H54 (cell line): ENCODE measurements at regions not wholly inside any gene's neighbourhood (a gene's known extent, or its start where the extent isn't known, plus 50 kb on each side); places are given as distances from the start of the nearest gene placed in this dataset.

Experiments used
- DNase-seq: peaks from one replicate; pipeline ENCODE4 v3.0.0; 2011; ENCODE audit warnings: low spot score, mixed read lengths; ENCODE audit not compliant: insufficient read length
- FAIRE-seq: peaks from 3 replicates; lab custom pipeline; 2011; peaks lifted over from hg19 to GRCh38; lab: Jason Lieb, UNC
- POLR2A ChIP-seq: IDR thresholded peaks from 2 replicates; pipeline ENCODE4 v1.6.1; 2011; ENCODE audit warnings: low read depth, mild to moderate bottlenecking, low read length

DNA sequence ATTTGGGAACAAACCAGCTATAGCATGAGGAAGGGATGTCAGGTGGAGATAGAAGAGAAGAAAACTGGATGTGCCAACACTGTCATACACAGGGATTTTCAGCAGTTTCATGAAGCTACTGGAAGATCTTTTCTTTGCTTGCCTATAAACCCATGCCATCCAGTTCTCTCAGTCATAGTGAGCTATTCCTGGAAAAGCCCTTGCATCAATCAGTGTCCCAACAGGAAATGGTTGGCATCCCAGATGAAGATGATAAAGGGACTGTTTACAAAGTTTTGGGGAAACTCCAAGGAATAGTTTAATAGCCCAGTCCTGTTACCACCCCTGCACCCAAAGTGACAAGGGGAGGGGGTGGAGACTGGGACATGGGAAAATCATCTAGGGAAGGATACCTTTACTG is 58.5 kb upstream of the ARGLU1 start:
- TF ChIP-seq POLR2A = no peak
- DNase-seq (no peak), FAIRE-seq (no peak)

DNA sequence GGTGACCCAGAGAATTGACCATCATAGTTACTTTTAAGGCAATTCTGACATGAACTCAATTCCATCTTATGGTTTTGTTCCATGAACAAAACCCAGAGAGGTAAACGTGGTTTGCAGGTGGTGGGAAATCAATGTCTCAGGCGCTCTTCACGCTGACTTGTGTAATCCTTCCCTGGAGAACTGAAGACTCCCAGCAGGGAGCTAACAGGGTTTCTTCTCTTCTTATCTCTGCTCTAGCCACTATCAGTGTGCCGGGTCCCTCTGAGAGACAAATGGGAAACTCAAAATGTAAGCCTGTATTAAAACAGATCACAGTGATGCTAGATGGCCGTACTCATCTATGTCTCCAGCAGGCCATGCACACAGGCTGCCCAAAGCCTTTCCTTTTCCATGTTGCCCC is 57.6 kb upstream of the ARGLU1 start:
- no peak for TF ChIP-seq POLR2A
- FAIRE-seq = no peak
- no peak for DNase-seq

DNA sequence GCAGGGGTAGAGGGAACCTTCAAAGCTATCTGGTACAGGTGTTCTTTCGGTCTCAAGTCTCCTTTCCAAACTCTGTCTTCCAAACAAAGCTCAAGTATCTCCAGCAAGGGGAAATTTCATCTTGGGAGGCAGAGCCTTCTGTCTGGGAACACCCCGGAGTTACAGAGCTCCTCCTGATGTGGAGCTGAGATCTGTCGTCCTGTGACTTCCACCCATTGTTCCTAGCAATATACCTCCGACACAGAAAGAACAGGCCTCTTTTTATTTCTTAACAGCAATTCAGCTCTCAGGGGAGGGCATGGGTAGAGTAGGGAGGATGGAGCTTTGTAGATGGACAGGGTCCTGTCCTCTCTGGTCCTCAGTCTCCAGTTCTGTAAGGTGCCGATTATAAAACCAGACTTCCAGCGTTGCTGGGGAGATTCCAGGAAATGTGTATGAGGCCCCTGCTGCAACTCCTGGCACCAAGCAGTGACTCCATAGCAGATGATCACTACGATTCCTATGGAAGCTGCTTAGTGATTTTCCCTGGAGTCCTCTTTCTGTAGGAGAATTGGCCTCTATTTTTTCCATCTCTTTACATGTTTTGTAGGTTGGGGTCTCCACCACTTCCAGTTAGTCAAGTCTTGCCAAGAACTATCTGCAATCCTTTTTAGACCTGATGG is 56.0 kb upstream of the ARGLU1 start:
- no peak for TF ChIP-seq POLR2A
- FAIRE-seq (no peak), DNase-seq (no peak)

DNA sequence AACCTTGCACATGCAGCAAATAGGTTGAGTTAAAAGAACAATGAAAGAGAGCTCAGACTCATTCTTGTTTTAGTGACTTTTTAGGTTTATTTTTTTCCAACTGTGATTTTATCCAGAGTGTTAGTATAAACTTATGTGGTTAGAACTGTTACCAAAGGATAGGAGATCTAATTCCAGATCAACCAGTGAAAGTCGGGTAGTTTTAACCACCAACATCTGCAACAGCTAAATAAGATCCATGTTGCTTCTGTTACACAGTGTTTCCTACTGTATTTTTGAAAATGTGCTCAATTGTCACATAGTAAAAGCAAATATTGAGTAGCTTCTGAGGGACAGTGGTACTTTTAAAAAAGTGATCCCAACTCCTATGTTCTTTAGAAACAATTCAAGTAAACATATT is 53.9 kb upstream of the ARGLU1 start:
- DNase-seq (no peak), FAIRE-seq (no peak)
- no peak for TF ChIP-seq POLR2A

DNA sequence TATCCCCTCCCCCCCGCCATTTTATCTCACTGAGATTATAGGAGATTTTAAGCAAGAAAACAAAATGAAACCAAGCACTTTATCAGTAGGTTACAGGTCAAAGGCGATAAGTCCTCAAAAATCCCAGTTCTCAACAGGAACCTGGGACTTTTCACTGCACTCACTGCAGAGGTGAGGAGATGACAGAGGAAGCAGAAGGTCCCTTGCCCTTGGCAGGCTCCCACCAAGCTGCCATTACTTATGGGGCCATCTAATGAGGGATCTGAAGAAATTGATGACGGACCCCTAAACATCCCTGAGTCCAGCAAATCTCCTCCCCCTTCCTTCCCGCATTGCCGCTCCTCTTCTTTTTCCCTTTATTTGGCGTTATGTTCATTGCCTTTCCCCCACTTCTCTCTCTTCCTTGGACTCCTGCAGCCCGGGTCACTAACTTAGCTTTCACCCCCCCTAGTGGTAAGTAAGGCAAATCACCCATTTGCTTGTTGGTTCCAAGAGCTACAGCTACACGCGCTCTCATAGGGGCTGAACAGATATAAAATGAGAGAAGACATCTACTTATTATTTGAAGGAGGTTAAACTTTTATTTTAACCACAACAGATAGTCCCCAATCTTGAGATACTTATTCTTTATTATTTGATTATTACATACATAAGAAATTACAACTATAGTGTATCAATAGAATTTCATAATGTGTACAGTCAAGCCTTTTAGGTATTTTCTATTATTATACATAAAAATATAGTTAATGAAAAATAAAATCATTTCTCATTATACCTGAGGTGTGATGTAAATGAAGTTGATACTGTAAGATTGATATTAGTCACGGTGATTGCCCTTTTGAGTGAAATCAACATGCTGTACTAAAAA is 52.0 kb upstream of the ARGLU1 start:
- TF ChIP-seq POLR2A = no peak
- peak; percentile 75 for DNase-seq
- peak; percentile 97 for FAIRE-seq
